H1 (cell line): ENCODE measurements at regions not wholly inside any gene's neighbourhood (a gene's known extent, or its start where the extent isn't known, plus 50 kb on each side); places are given as distances from the start of the nearest gene placed in this dataset.

Experiments
- CTCF ChIA-PET: fragments of 300-600 bp; sonication (Branson Sonifier 250); formaldehyde crosslinking; loops from one replicate; lab custom pipeline; 2021; ENCODE audit not compliant: partially characterized antibody; lab: Charles Lee
- POLR2A ChIA-PET: fragments of 300-600 bp; sonication (Branson Sonifier 250); formaldehyde crosslinking; loops from one replicate; lab custom pipeline; 2021; ENCODE audit warnings: inconsistent platforms; ENCODE audit not compliant: partially characterized antibody; lab: Charles Lee
- DNase-seq, 2 experiments: peaks; one replicate each; pipeline versions ENCODE4 v3.0.0 to v3.0.0-alpha.2; 2010 to 2022; ENCODE audit warnings: low spot score in 2 of 2, low read depth in 1 of 2, mixed read lengths in 1 of 2
- FAIRE-seq: peaks from 2 replicates; lab custom pipeline; 2011; peaks lifted over from hg19 to GRCh38; lab: Jason Lieb, UNC
- H2AFZ ChIP-seq: 2 replicates; pipeline ENCODE4 v1.8.1; 2012; ENCODE audit warnings: low read length, inconsistent platforms
- H2AK5ac ChIP-seq: 2 replicates; pipeline ENCODE4 v1.6.1; 2013; ENCODE audit warnings: low read depth, low read length
- H2BK120ac ChIP-seq: replicated peaks from 2 replicates; pipeline ENCODE3; 2013; ENCODE audit warnings: low read depth, low read length, inconsistent platforms
- H2BK12ac ChIP-seq: 2 replicates; pipeline ENCODE4 v1.6.1; 2013; ENCODE audit warnings: low read depth, low read length
- H2BK15ac ChIP-seq: 2 replicates; pipeline ENCODE4 v1.6.1; 2013; ENCODE audit warnings: low read length
- H2BK20ac ChIP-seq: 2 replicates; pipeline ENCODE4 v1.6.1; 2013; ENCODE audit warnings: low read length
- H2BK5ac ChIP-seq: 2 replicates; pipeline ENCODE4 v1.6.1; 2013; ENCODE audit warnings: low read depth, low read length
- H3K14ac ChIP-seq: 2 replicates; pipeline ENCODE4 v1.6.1; 2013; ENCODE audit warnings: inconsistent platforms; ENCODE audit not compliant: insufficient read length
- H3K18ac ChIP-seq: 2 replicates; pipeline ENCODE4 v1.6.1; 2013; ENCODE audit warnings: low read length; ENCODE audit errors: extremely low read depth
- H3K23ac ChIP-seq: 2 replicates; pipeline ENCODE4 v1.6.1; 2013; ENCODE audit warnings: inconsistent platforms; ENCODE audit not compliant: insufficient read length
- H3K23me2 ChIP-seq: 2 replicates; pipeline ENCODE4 v1.6.1; 2013; ENCODE audit warnings: low read depth, low read length
- H3K27ac ChIP-seq: 2 replicates; pipeline ENCODE4 v1.6.1; 2011; ENCODE audit warnings: low read depth, low read length, inconsistent platforms
- H3K27me3 ChIP-seq, 4 experiments: replicated peaks in 1 of 4; 1 replicate in 1 of 4; 2 replicates in 3 of 4; pipeline versions ENCODE4 v1.6.1 to v1.8.1; 2011 to 2013; ENCODE audit warnings: low read length in 3 of 4, mild to moderate bottlenecking in 3 of 4, inconsistent platforms in 2 of 4, mixed read lengths in 2 of 4, moderate library complexity in 1 of 4; ENCODE audit not compliant: control insufficient read depth in 3 of 4, insufficient read depth in 3 of 4; ENCODE audit errors: extremely low read depth in 1 of 4
- H3K36me3 ChIP-seq, 4 experiments: 2 replicates each; pipeline versions ENCODE4 v1.6.1 to v1.8.1; 2011 to 2013; ENCODE audit warnings: mild to moderate bottlenecking in 4 of 4, low read length in 3 of 4, moderate library complexity in 2 of 4, control low read depth in 1 of 4, inconsistent platforms in 1 of 4; ENCODE audit not compliant: insufficient read depth in 4 of 4, control insufficient read depth in 2 of 4
- H3K4ac ChIP-seq: replicated peaks from 2 replicates; pipeline ENCODE3; 2013; ENCODE audit warnings: low read length, low read depth, mixed read lengths, inconsistent platforms; ENCODE audit not compliant: insufficient read length
- H3K4me1 ChIP-seq, 4 experiments: replicated peaks in 1 of 4; 1 replicate in 1 of 4; 2 replicates in 3 of 4; pipeline versions ENCODE4 v1.6.1 to v1.8.1; 2011 to 2013; ENCODE audit warnings: low read length in 3 of 4, inconsistent platforms in 2 of 4, mixed read lengths in 1 of 4; ENCODE audit not compliant: insufficient read depth in 4 of 4, control insufficient read depth in 3 of 4
- H3K4me2 ChIP-seq, 2 experiments: 2 replicates each; pipeline versions ENCODE4 v1.6.1 to v1.8.1; 2011 to 2013; ENCODE audit warnings: low read depth in 2 of 2, low read length in 2 of 2, control low read depth in 1 of 2, inconsistent platforms in 1 of 2, mild to moderate bottlenecking in 1 of 2; ENCODE audit not compliant: insufficient read depth in 1 of 2
- H3K4me3 ChIP-seq, 4 experiments: fragments of 200-600, 300-600 bp in 1 of 4; sonication (generic), shearing (Covaris generic), sonication (Bioruptor Twin) in 1 of 4; 2 replicates each; pipeline versions ENCODE4 v1.5.1 to v1.8.1; 2011 to 2016; ENCODE audit warnings: low read length in 4 of 4, low read depth in 3 of 4, control low read depth in 2 of 4, inconsistent platforms in 2 of 4, mild to moderate bottlenecking in 2 of 4, mixed read lengths in 1 of 4, moderate library complexity in 1 of 4; ENCODE audit not compliant: insufficient read depth in 2 of 4; ENCODE audit errors: extremely low read depth in 1 of 4
- H3K56ac ChIP-seq: replicated peaks from 2 replicates; pipeline ENCODE3; 2013; ENCODE audit warnings: low read depth, mild to moderate bottlenecking, mixed read lengths, low read length, inconsistent platforms; ENCODE audit not compliant: insufficient read length
- H3K79me1 ChIP-seq: 2 replicates; pipeline ENCODE4 v1.6.1; 2013; ENCODE audit warnings: low read depth, low read length, control low read depth
- H3K79me2 ChIP-seq, 2 experiments: 2 replicates each; pipeline versions ENCODE4 v1.6.1 to v1.8.1; 2012 to 2013; ENCODE audit warnings: low read length in 2 of 2, mild to moderate bottlenecking in 2 of 2, inconsistent platforms in 1 of 2; ENCODE audit not compliant: insufficient read depth in 2 of 2, control insufficient read depth in 1 of 2
- H3K9ac ChIP-seq, 4 experiments: replicated peaks in 1 of 4; 1 replicate in 1 of 4; 2 replicates in 3 of 4; pipeline versions ENCODE4 v1.6.1 to v1.8.1; 2011 to 2013; ENCODE audit warnings: low read depth in 3 of 4, low read length in 3 of 4, control low read depth in 2 of 4, mild to moderate bottlenecking in 2 of 4, moderate library complexity in 2 of 4, inconsistent platforms in 1 of 4; ENCODE audit errors: extremely low read depth in 1 of 4
- H3K9me3 ChIP-seq, 2 experiments: 2 replicates each; pipeline versions ENCODE4 v1.6.1 to v1.8.1; 2012 to 2013; ENCODE audit warnings: mild to moderate bottlenecking in 2 of 2, moderate library complexity in 2 of 2, control low read depth in 1 of 2, inconsistent platforms in 1 of 2, low read depth in 1 of 2, low read length in 1 of 2, mixed read lengths in 1 of 2; ENCODE audit not compliant: insufficient read depth in 2 of 2
- H4K20me1 ChIP-seq, 2 experiments: replicated peaks in 1 of 2; 2 replicates each; pipeline versions ENCODE3 to v1.8.1; 2011 to 2013; ENCODE audit warnings: inconsistent platforms in 2 of 2, low read length in 2 of 2, mild to moderate bottlenecking in 1 of 2; ENCODE audit not compliant: insufficient read depth in 2 of 2, control insufficient read depth in 1 of 2
- H4K5ac ChIP-seq: 2 replicates; pipeline ENCODE4 v1.6.1; 2013; ENCODE audit warnings: low read length, low read depth, mixed read lengths, inconsistent platforms; ENCODE audit not compliant: insufficient read length
- H4K8ac ChIP-seq: 2 replicates; pipeline ENCODE4 v1.8.0; 2013; ENCODE audit warnings: mild to moderate bottlenecking, moderate library complexity, low read length, inconsistent platforms; ENCODE audit not compliant: insufficient read depth; ENCODE audit errors: extremely low read depth
- H4K91ac ChIP-seq: replicated peaks from 2 replicates; pipeline ENCODE3; 2013; ENCODE audit warnings: low read length, mixed read lengths, inconsistent platforms; ENCODE audit not compliant: insufficient read length
- ATF2 ChIP-seq: IDR thresholded peaks from 2 replicates; pipeline ENCODE4 v1.6.1; 2012; ENCODE audit warnings: low read length, inconsistent platforms
- CHD1 ChIP-seq: IDR thresholded peaks from 2 replicates; pipeline ENCODE4 v1.6.1; 2012; ENCODE audit warnings: low read depth, low read length, improper control_type of control experiment
- CTCF ChIP-seq, 3 experiments: IDR thresholded peaks; 1 replicate in 2 of 3; 2 replicates in 1 of 3; pipeline versions ENCODE4 v1.5.1 to v1.6.1; 2011; ENCODE audit warnings: low read length in 3 of 3, mild to moderate bottlenecking in 3 of 3, inconsistent platforms in 2 of 3, low read depth in 1 of 3, moderate library complexity in 1 of 3; ENCODE audit not compliant: insufficient read depth in 1 of 3; ENCODE audit errors: control extremely low read depth in 1 of 3
- GTF2F1 ChIP-seq: IDR thresholded peaks from 2 replicates; pipeline ENCODE4 v1.6.1; 2012; ENCODE audit warnings: low read depth, low read length, improper control_type of control experiment, borderline replicate concordance
- HDAC6 ChIP-seq: IDR thresholded peaks from one replicate; pipeline ENCODE4 v1.7.1; 2012; ENCODE audit warnings: low read depth, mild to moderate bottlenecking, inconsistent platforms, low read length, moderate library complexity
- KDM4A ChIP-seq: IDR thresholded peaks from one replicate; pipeline ENCODE4 v1.7.1; 2012; ENCODE audit warnings: low read depth, mild to moderate bottlenecking, moderate library complexity, low read length, inconsistent platforms; ENCODE audit not compliant: severe bottlenecking
- POLR2A ChIP-seq, 2 experiments: IDR thresholded peaks; 1 replicate in 1 of 2; 2 replicates in 1 of 2; pipeline ENCODE4 v1.6.1; 2011; ENCODE audit warnings: low read depth in 2 of 2, low read length in 2 of 2, mild to moderate bottlenecking in 2 of 2; ENCODE audit errors: control extremely low read depth in 1 of 2
- SAP30 ChIP-seq: fragments of 300-600 bp; sonication (generic); IDR thresholded peaks from 2 replicates; pipeline ENCODE4 v1.7.1; 2012; ENCODE audit warnings: low read length, moderate library complexity, mild to moderate bottlenecking, inconsistent platforms; ENCODE audit not compliant: insufficient read depth, insufficient replicate concordance
- SP2 ChIP-seq: IDR thresholded peaks from 2 replicates; pipeline ENCODE4 v1.6.1; 2012; ENCODE audit warnings: mild to moderate bottlenecking, low read length, inconsistent platforms
- ZNF274 ChIP-seq: IDR thresholded peaks from 2 replicates; pipeline ENCODE4 v1.7.0; 2012; ENCODE audit warnings: low read length, borderline replicate concordance; ENCODE audit errors: extremely low read depth
- WGBS, 2 experiments: shearing (Covaris generic) in 1 of 2; methylation state at CpG; one replicate each; pipeline versions ENCODE4 v1.1.6 to v1.1.7; 2013 to 2015; ENCODE audit warnings: low lambda C conversion rate in 2 of 2, mixed read lengths in 2 of 2, inconsistent platforms in 1 of 2, low coverage in 1 of 2, missing lambda C conversion rate in 1 of 2; ENCODE audit not compliant: insufficient replicate concordance in 2 of 2, insufficient coverage in 1 of 2, insufficient read length in 1 of 2; ENCODE audit errors: extremely low coverage in 1 of 2, missing lambda C conversion rate in 1 of 2; 5-methylcytosine and 5-hydroxymethylcytosine counted together

- Histone ChIP-seq H3K23me2 (no peaks in the 10 kb centered on the region), H2BK20ac (no peak overlapping the region), H3K36me3 (no peaks in the 10 kb centered on the region), H3K23ac (no peak overlapping the region), H2BK120ac (no peak overlapping the region), H3K4me1 (no peaks in the 10 kb centered on the region), H3K56ac (no peak overlapping the region), H4K5ac (no peak overlapping the region), H3K9me3 (no peaks in the 10 kb centered on the region), H3K9ac (no peak overlapping the region), H4K91ac (no peak overlapping the region), H2BK15ac (no peak overlapping the region), H4K8ac (no peak overlapping the region), H3K4me3 (no peak overlapping the region), H2BK5ac (no peak overlapping the region)
- FAIRE-seq (no peak), DNase-seq (no peak)
- CTCF ChIA-PET = no interaction called here
- TF ChIP-seq ATF2 (no peak), SP2 (no peak), HDAC6 (no peak), ZNF274 (no peak), POLR2A (IDR thresholded peaks at IDR 0.05; ENCODE audit: control extremely low read depth in 1 of 2, low read depth in 2 of 2, low read length in 2 of 2) (no peak), CHD1 (no peak), CTCF (IDR thresholded peaks at IDR 0.05; ENCODE audit: control extremely low read depth in 1 of 3, insufficient read depth in 1 of 3, low read depth in 1 of 3, low read length in 3 of 3) (no peak), GTF2F1 (no peak), SAP30 (no peak), KDM4A (no peak)
- TF ChIP-seq, all 59 proteins: peak for 0
- WGBS, 2 experiments = 86% methylated on average over 2 of the region's 2 CpGs; no CpG with 5 or more reads in 1 of the 2 experiments
- H4K20me1 ChIP-seq = no peaks in the 10 kb centered on the region
- H3K79me2 ChIP-seq = no peaks in the 10 kb centered on the region
- H3K27me3 ChIP-seq = no peaks in the 10 kb centered on the region
- H2BK12ac ChIP-seq = no peak overlapping the region
- POLR2A ChIA-PET = no interaction called here
- H2AFZ ChIP-seq = no peak overlapping the region
- no peak overlapping the region for H3K4ac ChIP-seq
- no peak overlapping the region for H3K18ac ChIP-seq
- no peaks in the 10 kb centered on the region for H3K79me1 ChIP-seq
- H2AK5ac ChIP-seq = no peak overlapping the region
- no peak overlapping the region for H3K4me2 ChIP-seq
- no peak overlapping the region for H3K27ac ChIP-seq
- no peak overlapping the region for H3K14ac ChIP-seq
These were observed 91.4 kb upstream of the PAPPA start for GRCh38 chr9:116062206-116062550.
